ENCODE measurements at regions not wholly inside any gene's neighbourhood (a gene's known extent, or its start where the extent isn't known, plus 50 kb on each side); places are given as distances from the start of the nearest gene placed in this dataset.

DNA sequence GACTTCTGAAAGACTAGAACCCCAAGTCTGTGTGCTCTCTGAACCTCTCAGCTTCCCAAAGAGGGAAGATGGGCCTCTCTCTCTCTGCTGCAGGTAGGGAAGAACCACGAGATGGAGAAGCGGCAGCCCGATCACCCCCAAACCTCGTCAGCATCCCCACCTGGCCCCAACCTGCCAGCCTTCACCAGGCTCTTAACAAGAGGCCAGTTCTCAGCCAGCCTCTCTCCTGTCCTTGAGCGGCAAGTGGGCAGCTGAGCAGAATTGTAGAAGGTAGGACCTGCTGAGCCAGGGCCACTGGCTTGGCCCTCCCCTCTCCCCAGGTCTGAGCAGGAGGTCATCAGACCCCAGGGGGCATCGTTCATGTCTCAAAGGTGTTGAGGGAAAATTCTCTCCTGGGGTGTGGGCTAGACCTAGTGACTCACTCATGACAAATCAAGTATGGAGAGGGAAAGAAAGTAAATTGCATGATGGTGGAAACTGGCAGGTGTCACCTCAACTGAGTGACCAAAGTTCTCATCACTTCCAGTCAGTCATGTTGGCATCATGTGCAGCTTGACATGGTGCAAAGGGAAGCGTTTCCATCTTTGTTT, 92.0 kb upstream of the GPR26 start:
- DNase-seq (ENCODE audit: low spot score), result no peak

DNA sequence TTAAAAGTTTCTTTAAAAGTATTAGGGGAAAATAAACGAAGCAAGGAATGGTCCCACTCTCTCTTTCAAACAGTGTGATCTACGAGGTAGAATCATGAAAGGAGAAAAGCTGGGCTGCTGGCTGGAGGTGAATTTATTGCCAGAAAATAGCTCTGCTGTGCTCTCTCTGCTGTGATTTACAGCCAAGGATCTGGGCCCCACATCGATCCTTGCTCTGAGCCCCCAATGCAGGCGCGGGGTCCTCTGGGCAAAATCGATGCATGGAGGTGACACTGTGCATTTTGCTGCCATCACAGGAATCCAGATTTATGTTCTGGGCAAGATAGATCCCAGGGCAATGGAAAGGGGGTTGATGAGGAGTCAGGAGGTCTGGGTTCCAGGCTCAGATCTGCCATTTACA, 91.0 kb upstream of the GPR26 start:
- DNase-seq (ENCODE audit: low spot score), result no peak

DNA sequence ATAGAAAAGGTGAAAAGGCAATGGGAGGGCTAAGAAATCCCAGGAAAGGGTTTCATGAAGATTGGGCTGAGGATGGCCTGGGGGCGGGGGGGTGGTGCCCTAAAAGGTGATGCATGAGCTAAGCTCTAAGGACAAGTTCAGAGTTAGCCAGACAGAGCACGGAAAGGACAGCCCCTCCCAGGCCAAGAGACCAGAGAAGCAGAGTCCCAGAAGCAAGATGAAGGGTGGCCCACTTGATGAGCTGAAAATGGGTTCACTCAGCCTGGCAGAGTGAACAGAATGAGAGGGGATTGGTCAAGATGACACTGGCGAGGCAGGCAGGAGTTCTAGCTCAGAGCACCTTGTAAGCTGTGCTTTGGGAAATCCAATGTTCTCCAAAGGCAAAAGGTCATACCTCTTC, 89.4 kb upstream of the GPR26 start:
- no peak for DNase-seq (ENCODE audit: low spot score)

GRCh38 chr10:123577921-123578461, 88.2 kb upstream of the GPR26 start:
- no peak for DNase-seq (ENCODE audit: low spot score)

DNA sequence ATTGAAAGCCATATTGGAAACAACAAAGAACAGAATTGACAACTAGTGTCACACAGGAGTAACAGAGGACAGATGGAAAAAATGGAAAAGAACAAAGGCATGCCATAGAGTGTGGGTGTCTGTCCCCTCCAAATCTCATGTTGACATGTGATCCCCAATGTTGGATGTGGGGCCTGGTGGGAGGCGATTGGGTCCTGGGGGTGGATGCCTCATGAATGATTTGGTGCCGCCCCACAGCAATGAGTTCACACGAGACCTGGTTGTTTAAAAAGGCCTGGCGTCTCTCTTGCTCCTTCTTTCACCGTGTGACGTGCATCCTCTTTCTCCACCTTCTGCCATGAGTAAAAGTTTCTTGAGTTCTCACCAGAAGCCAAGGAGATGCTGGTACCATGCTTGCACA, 87.4 kb upstream of the GPR26 start:
- no peak for DNase-seq (ENCODE audit: low spot score)

DNA sequence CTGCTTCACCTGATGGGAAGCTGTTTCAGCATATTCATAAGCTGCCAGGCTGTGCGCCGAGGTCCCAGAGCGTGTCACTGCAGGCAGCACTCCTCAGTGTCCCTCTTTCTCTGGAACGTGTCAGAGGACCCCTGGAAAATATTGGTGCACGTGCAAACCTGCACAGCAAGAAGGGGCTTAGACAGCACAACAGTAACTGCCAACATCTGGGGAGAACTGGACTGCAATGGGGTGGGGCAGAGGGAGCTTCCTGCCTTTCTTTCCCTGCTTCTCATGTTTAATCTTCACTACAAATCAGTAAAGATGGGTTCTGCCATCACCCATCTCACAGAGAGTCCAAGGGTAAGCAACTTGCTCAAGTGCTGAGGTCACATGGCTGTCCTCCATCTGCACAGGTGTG, 86.5 kb upstream of the GPR26 start:
- no peak for DNase-seq (ENCODE audit: low spot score)

GRCh38 chr10:123580426-123580825, 85.7 kb upstream of the GPR26 start:
- no peak for DNase-seq (ENCODE audit: low spot score)

GRCh38 chr10:123581656-123582055, 84.5 kb upstream of the GPR26 start:
- DNase-seq (ENCODE audit: low spot score), result no peak

DNA sequence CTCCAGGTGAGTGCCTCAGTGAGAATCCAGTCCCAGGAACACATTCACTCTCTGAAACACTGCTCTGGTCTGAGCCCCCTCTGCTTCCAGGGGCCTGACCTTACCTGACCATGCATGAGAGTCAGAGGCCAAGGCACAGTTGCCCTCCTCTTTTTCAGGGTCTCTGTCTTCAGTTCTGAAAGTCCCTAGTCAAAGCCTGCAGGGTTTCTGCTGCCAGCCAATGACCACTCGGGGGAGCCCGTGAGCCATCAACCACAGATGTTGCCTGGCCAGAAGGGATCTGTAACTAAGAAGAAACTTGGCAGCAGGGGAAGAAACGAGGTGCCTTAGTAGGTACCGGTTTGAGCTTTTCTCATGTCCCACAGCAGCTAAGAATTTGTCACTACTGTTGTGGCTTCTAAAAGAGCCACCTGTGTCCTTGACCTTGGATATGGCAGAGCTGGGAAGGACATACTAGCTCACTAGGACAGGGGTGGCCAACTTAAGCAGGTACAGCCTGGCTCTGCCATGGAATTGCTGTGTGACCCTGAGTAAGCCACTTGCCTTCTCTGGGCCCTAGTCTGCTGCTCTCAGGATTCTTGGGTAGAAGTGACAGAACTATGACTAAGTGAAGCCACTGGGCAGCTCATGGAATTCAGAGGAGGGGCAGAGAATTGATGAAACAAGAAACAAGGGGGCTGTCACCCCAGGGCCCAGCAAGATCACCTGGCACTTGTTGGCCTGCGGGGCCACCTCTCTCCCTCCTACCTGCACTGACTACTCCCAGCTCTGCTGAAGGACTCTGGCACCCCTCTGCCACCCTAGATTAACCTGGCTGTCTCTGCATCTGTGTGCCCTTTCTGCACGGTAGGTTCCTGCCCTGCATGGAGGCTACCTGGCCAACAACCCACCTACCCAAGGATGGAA, 83.8 kb upstream of the GPR26 start:
- peak; percentile 66 for DNase-seq (ENCODE audit: low spot score)

- DNase-seq (ENCODE audit: low spot score), result peak; percentile 56
Measured at GRCh38 chr10:123583639-123584418, 82.3 kb upstream of the GPR26 start.

GRCh38 chr10:123584419-123584775, 81.8 kb upstream of the GPR26 start:
- no peak for DNase-seq (ENCODE audit: low spot score)

- DNase-seq (ENCODE audit: low spot score), result no peak
Measured at GRCh38 chr10:123585477-123586445, 80.4 kb upstream of the GPR26 start.

GRCh38 chr10:123587110-123587509, 79.0 kb upstream of the GPR26 start:
- DNase-seq (ENCODE audit: low spot score), result no peak

- DNase-seq (ENCODE audit: low spot score), result no peak
Measured at GRCh38 chr10:123588386-123588914, 77.7 kb upstream of the GPR26 start.

DNA sequence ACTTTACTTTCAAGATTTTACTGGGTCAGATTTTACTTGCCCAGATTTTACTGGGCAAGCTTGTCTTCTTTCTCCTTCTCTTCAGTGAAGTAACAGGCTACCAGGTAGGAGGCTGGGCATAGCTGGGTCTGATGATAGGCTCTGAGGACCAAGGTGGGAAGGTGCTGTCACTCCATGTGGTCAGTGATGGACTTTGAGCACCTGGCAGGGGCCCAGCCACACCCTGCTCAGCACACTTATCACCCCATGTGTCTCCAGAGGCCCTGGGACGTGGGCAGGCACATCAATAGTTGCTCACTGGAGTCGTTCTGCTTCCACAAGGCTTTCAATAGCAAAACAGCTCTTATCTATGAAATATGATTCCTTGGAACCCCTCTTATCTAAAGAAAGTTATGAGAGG, 70.5 kb upstream of the GPR26 start:
- DNase-seq (ENCODE audit: low spot score), result peak; percentile 7

DNA sequence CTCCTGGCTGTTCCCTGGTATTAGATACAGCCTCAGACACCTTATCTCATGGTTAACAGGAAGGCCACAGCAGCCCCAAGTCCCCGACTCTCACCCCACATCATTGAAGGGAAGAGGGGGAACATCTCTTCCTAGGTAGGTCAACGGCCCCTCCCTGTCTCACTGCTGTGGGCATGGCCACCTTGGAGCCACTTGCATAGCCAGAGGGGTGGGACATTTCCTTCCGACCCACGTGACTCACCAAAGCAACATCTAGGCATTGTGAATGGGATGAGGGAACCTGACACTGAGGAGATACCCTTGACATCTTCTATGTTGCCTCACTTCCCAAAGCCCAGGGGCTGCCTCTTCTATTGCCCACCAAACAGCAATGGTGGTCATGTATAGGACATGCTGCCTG, 68.5 kb upstream of the GPR26 start:
- DNase-seq (ENCODE audit: low spot score), result no peak

GRCh38 chr10:123599366-123599849, 66.7 kb upstream of the GPR26 start:
- DNase-seq (ENCODE audit: low spot score), result no peak

- no peak for DNase-seq (ENCODE audit: low spot score)
Measured at GRCh38 chr10:123600177-123600576, 66.0 kb upstream of the GPR26 start.

DNA sequence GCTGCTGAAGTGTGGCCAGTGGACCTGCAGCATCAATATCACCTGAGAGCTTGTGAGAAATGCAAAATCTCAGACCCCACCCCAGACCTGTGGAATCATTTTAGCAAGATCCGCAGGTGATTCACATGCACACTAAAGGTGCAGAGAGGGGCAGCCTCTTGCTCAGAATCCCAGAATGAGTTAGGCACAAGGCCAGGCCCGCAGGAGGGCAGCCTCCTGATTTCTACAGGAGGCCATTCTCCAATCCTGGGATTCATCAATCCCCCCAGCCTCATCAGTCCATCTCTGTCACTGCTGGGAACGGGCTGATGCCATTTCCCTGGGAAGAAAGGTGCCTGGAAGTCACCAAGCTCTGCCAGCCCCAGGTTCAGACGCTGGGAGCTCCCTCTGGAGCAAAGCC, 63.0 kb upstream of the GPR26 start:
- DNase-seq (ENCODE audit: low spot score), result no peak

DNA sequence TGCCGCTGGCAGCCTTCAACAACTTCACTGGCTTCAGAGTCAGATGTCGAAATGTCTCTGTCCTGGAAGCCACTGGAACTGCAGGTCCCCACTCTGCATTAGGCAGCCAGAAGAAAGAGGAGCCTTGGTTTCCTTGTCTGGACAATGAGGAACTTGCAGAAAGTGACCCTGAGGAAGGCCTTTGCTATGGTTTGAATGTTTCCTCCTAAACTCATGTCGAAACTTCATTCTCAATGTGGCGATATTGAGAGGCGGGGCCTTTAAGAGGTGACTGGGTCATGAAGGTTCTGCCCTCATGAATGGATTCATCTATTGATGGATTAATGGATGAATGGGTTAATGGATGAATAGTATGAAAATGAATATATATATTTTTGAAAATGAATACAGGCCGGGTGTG, 61.6 kb upstream of the GPR26 start:
- no peak for DNase-seq (ENCODE audit: low spot score)

GRCh38 chr10:123606006-123606405, 60.1 kb upstream of the GPR26 start:
- no peak for DNase-seq (ENCODE audit: low spot score)
